SK-N-SH (cell line): ENCODE measurements at regions not wholly inside any gene's neighbourhood (a gene's known extent, or its start where the extent isn't known, plus 50 kb on each side); places are given as distances from the start of the nearest gene placed in this dataset.
"Not testable (repeated sequence)": the region's sequence is repeated elsewhere in the genome, so short reads cannot be mapped to it uniquely, and the experiment has no call there.

Source experiments
- CTCF ChIA-PET: fragments of 300-600, 350-600 bp; formaldehyde crosslinking; extraction: SDS; loops from one replicate; lab custom pipeline; 2021; lab: Yijun Ruan, JAX
- POLR2A ChIA-PET: fragments of 350-600 bp; sonication (Branson Sonifier 250); formaldehyde crosslinking; extraction: SDS; loops from one replicate; lab custom pipeline; 2020; ENCODE audit warnings: antibody characterized with exemption, inconsistent platforms; lab: Yijun Ruan, JAX
- DNase-seq: peaks from one replicate; pipeline ENCODE4 v3.0.0; 2012
- H2AFZ ChIP-seq: fragments of 200-600 bp; sonication (generic); 2 replicates; pipeline ENCODE4 v1.8.1; 2016; ENCODE audit warnings: antibody characterized with exemption, mild to moderate bottlenecking, low read depth
- H3F3A ChIP-seq: fragments of 200-600 bp; sonication (generic); replicated peaks from 2 replicates; pipeline ENCODE3; 2016; ENCODE audit warnings: antibody characterized with exemption, mild to moderate bottlenecking; ENCODE audit not compliant: insufficient read depth
- H3K27ac ChIP-seq, 2 experiments: fragments of 200-500 bp in 1 of 2; fragments of 200-600 bp in 1 of 2; sonication (Bioruptor generic) in 1 of 2; sonication (generic), shearing (Covaris generic) in 1 of 2; 2 replicates each; pipeline versions ENCODE4 v1.5.1 to v1.6.1; 2014 to 2016; ENCODE audit warnings: low read depth in 2 of 2, inconsistent platforms in 1 of 2, low read length in 1 of 2, mild to moderate bottlenecking in 1 of 2, mixed read lengths in 1 of 2
- H3K27me3 ChIP-seq: fragments of 200-600 bp; sonication (generic), shearing (Covaris generic); 2 replicates; pipeline ENCODE4 v1.6.1; 2016; ENCODE audit warnings: mixed run types; ENCODE audit not compliant: insufficient read depth
- H3K36me3 ChIP-seq, 2 experiments: fragments of 200-500 bp in 1 of 2; fragments of 200-600 bp in 1 of 2; sonication (Bioruptor generic) in 1 of 2; sonication (generic) in 1 of 2; replicated peaks in 1 of 2; 2 replicates each; pipeline versions ENCODE3 to v1.5.1; 2014 to 2016; ENCODE audit warnings: low read length in 1 of 2, mild to moderate bottlenecking in 1 of 2; ENCODE audit not compliant: insufficient read depth in 2 of 2, control insufficient read depth in 1 of 2
- H3K4me1 ChIP-seq, 2 experiments: fragments of 200-500 bp in 1 of 2; fragments of 200-600 bp in 1 of 2; sonication (Bioruptor generic) in 1 of 2; sonication (generic), shearing (Covaris generic) in 1 of 2; 2 replicates each; pipeline versions ENCODE4 v1.5.1 to v1.6.1; 2014 to 2016; ENCODE audit warnings: low read depth in 1 of 2, low read length in 1 of 2, mixed run types in 1 of 2; ENCODE audit not compliant: insufficient read depth in 2 of 2, control insufficient read depth in 1 of 2
- H3K4me2 ChIP-seq: fragments of 200-600 bp; sonication (generic), shearing (Covaris generic); 2 replicates; pipeline ENCODE4 v1.6.1; 2017; ENCODE audit warnings: mixed run types
- H3K4me3 ChIP-seq, 2 experiments: fragments of 200-500 bp in 1 of 2; fragments of 200-600 bp in 1 of 2; sonication (Bioruptor generic) in 1 of 2; sonication (generic), shearing (Covaris generic) in 1 of 2; 2 replicates each; pipeline versions ENCODE4 v1.5.1 to v1.8.1; 2014 to 2016; ENCODE audit warnings: low read depth in 2 of 2, inconsistent platforms in 1 of 2, low read length in 1 of 2, mild to moderate bottlenecking in 1 of 2, mixed read lengths in 1 of 2, moderate library complexity in 1 of 2
- H3K79me2 ChIP-seq: fragments of 200-600 bp; sonication (generic); 2 replicates; pipeline ENCODE4 v1.8.1; 2017; ENCODE audit warnings: mild to moderate bottlenecking; ENCODE audit not compliant: insufficient read depth
- H3K9ac ChIP-seq: fragments of 200-600 bp; sonication (generic); 2 replicates; pipeline ENCODE4 v1.6.1; 2017; ENCODE audit warnings: mixed run types
- H3K9me2 ChIP-seq: fragments of 200-600 bp; sonication (generic); 2 replicates; pipeline ENCODE4 v1.6.1; 2017; ENCODE audit warnings: mixed run types
- H3K9me3 ChIP-seq: fragments of 200-600 bp; sonication (generic); 2 replicates; pipeline ENCODE4 v1.6.1; 2017; ENCODE audit warnings: mixed run types, mild to moderate bottlenecking, moderate library complexity
- H4K20me1 ChIP-seq: fragments of 200-600 bp; sonication (generic); 2 replicates; pipeline ENCODE4 v1.6.1; 2017; ENCODE audit warnings: mild to moderate bottlenecking, mixed run types; ENCODE audit not compliant: insufficient read depth
- ELF1 ChIP-seq: IDR thresholded peaks from 2 replicates; pipeline ENCODE4 v1.4.0; 2012
- FOSL2 ChIP-seq: IDR thresholded peaks from 2 replicates; pipeline ENCODE4 v1.4.0; 2012; ENCODE audit warnings: low read depth, mild to moderate bottlenecking, moderate library complexity, borderline replicate concordance
- FOXJ3 ChIP-seq: sonication (generic); formaldehyde crosslinking; IDR thresholded peaks from 2 replicates; pipeline ENCODE4 v1.5.1; 2020; ENCODE audit warnings: mild to moderate bottlenecking, missing genetic modification reagents
- FOXM1 ChIP-seq: IDR thresholded peaks from 2 replicates; pipeline ENCODE4 v1.4.0; 2012; ENCODE audit warnings: low read depth, mild to moderate bottlenecking
- JUND ChIP-seq: IDR thresholded peaks from 2 replicates; pipeline ENCODE4 v1.4.0; 2012
- MEF2A ChIP-seq: IDR thresholded peaks from 2 replicates; pipeline ENCODE4 v1.4.0; 2012; ENCODE audit warnings: low read depth, borderline replicate concordance
- MXI1 ChIP-seq: IDR thresholded peaks from 2 replicates; pipeline ENCODE4 v1.6.1; 2012; ENCODE audit warnings: mild to moderate bottlenecking, low read depth, low read length, improper control_type of control experiment
- RAD21 ChIP-seq: IDR thresholded peaks from 2 replicates; pipeline ENCODE4 v1.6.1; 2012; ENCODE audit warnings: mild to moderate bottlenecking, low read length
- RFX5 ChIP-seq: IDR thresholded peaks from 2 replicates; pipeline ENCODE4 v1.6.1; 2012; ENCODE audit warnings: mild to moderate bottlenecking, improper control_type of control experiment, low read length
- RXRA ChIP-seq: IDR thresholded peaks from 2 replicates; pipeline ENCODE4 v1.4.0; 2012; ENCODE audit warnings: low read depth, mild to moderate bottlenecking, borderline replicate concordance
- TCF12 ChIP-seq: IDR thresholded peaks from 2 replicates; pipeline ENCODE4 v1.4.0; 2012
- TEAD4 ChIP-seq: IDR thresholded peaks from 2 replicates; pipeline ENCODE4 v1.4.0; 2012; ENCODE audit warnings: mild to moderate bottlenecking, borderline replicate concordance; ENCODE audit not compliant: insufficient read depth
- YY1 ChIP-seq: IDR thresholded peaks from 2 replicates; pipeline ENCODE4 v1.4.0; 2012; ENCODE audit warnings: low read depth, mild to moderate bottlenecking
- WGBS: methylation state at CpG from one replicate; pipeline ENCODE4 v1.1.6; 2017; ENCODE audit warnings: low lambda C conversion rate; 5-methylcytosine and 5-hydroxymethylcytosine counted together
- TF ChIP-seq, protein P1 (sequence below): IDR thresholded peaks from 2 replicates; pipeline ENCODE4 v1.4.0; 2012; ENCODE audit warnings: low read depth
- TF ChIP-seq, protein P2 (sequence below): fragments of 150-350 bp; IDR thresholded peaks from 2 replicates; pipeline ENCODE4 v1.6.1; 2017; ENCODE audit warnings: antibody characterized with exemption, low read length, low read depth, borderline replicate concordance
- TF ChIP-seq, protein P3 (sequence below): IDR thresholded peaks from 2 replicates; pipeline ENCODE4 v1.6.1; 2012; ENCODE audit warnings: mild to moderate bottlenecking, low read depth, low read length, moderate library complexity

DNA sequence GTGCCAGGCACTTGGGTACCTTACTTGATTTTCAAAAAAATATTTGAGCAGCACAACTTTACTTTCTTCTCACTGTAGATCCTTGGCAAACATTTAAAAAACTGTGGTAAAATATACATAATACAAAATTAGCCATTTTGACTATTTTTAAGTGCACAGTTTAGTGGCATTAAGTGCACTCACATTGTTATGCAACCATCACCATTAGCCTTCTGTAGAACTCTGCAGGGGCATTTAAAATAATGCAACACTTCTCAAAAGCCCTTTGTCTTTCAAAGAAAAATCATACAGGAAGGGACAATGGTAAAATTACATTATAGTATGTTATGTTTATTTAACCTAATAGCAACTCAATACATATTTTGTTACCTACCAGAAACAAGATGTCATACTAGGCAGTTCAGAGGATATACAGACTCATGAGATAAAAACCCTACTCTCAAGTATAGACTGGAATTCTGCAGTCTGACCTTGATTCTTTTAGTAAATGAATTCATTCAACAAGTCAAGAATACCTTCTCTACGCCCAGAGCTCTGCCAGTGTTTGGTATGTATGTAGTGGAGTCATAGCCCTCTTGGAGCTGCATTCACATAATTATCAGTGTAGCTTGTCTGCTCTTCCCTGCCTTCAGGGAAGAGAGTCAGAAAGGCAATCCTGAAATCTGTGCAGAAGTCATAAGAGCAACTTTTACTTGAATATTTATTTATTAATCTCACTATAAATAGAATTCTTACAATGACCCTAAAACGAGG, 74.0 kb upstream of the ARRDC3 start:
- CTCF ChIA-PET = no interaction called here
- no peaks in the 10 kb centered on the region for H4K20me1 ChIP-seq
- no peak overlapping the region for H3K4me3 ChIP-seq
- no peak overlapping the region for H3K9ac ChIP-seq
- H3K4me1 ChIP-seq = no peaks in the 10 kb centered on the region
- no peak overlapping the region for H3K4me2 ChIP-seq
- WGBS = 60% methylated on average over 2 of the region's 2 CpGs
- H3K79me2 ChIP-seq = no peaks in the 10 kb centered on the region
- no peak overlapping the region for H2AFZ ChIP-seq
- POLR2A ChIA-PET = no interaction called here
- no peaks in the 10 kb centered on the region for H3K36me3 ChIP-seq
- no peaks in the 10 kb centered on the region for H3K9me3 ChIP-seq
- H3F3A ChIP-seq = no peaks in the 10 kb centered on the region
- DNase-seq = no peak
- H3K9me2 ChIP-seq = no peaks in the 10 kb centered on the region
- TF ChIP-seq FOSL2 = no peak
- no peak for TF ChIP-seq FOXJ3
- no peak for TF ChIP-seq MXI1
- no peak for TF ChIP-seq RAD21
- no peak for TF ChIP-seq JUND
- no peak for TF ChIP-seq YY1
- TF ChIP-seq FOXM1 = no peak
- no peak for TF ChIP-seq ELF1
- TF ChIP-seq, protein P1, sequence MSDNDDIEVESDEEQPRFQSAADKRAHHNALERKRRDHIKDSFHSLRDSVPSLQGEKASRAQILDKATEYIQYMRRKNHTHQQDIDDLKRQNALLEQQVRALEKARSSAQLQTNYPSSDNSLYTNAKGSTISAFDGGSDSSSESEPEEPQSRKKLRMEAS = no peak
- TF ChIP-seq, protein P2, sequence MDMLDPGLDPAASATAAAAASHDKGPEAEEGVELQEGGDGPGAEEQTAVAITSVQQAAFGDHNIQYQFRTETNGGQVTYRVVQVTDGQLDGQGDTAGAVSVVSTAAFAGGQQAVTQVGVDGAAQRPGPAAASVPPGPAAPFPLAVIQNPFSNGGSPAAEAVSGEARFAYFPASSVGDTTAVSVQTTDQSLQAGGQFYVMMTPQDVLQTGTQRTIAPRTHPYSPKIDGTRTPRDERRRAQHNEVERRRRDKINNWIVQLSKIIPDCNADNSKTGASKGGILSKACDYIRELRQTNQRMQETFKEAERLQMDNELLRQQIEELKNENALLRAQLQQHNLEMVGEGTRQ = no peak
- TF ChIP-seq RFX5 = no peak
- no peak for TF ChIP-seq RXRA
- TF ChIP-seq TEAD4 = no peak
- TF ChIP-seq, all 33 proteins: peak for 0
- no peak overlapping the region for H3K27ac ChIP-seq
- H3K27me3 ChIP-seq = no peaks in the 10 kb centered on the region

DNA sequence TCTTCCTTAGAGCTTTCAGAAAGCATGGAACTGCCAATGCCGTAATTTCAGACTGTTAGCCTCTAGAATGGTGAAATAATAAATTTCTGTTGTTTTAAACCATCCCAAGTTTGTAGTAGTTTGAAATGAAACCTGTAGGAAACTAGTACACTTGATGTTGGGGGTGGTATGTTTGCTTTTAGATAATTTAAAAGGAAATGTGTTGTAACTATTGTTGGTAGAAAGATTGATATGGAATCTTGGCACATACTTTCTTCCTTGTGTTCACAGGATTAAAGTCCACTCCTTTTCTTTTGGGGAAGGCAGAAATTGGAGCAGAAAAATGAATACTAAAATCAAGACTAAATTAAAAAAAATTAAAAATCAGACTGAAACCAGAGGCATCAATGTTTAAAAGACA, 66.0 kb upstream of the ARRDC3 start:
- Histone ChIP-seq H3K9me2 (no peaks in the 10 kb centered on the region), H3K27ac (no peak overlapping the region), H3K9me3 (no peaks in the 10 kb centered on the region), H3K79me2 (no peaks in the 10 kb centered on the region), H3K4me1 (no peaks in the 10 kb centered on the region), H3K36me3 (no peaks in the 10 kb centered on the region), H2AFZ (no peak overlapping the region), H3K27me3 (no peaks in the 10 kb centered on the region), H3K4me3 (no peak overlapping the region), H3K4me2 (no peak overlapping the region), H4K20me1 (no peaks in the 10 kb centered on the region), H3F3A (no peaks in the 10 kb centered on the region), H3K9ac (no peak overlapping the region)
- CTCF ChIA-PET = no interaction called here
- DNase-seq = no peak
- POLR2A ChIA-PET = no interaction called here
- TF ChIP-seq TCF12 (no peak), FOXJ3 (no peak), TEAD4 (no peak), YY1 (no peak), MEF2A (no peak)
- TF ChIP-seq, protein P3, sequence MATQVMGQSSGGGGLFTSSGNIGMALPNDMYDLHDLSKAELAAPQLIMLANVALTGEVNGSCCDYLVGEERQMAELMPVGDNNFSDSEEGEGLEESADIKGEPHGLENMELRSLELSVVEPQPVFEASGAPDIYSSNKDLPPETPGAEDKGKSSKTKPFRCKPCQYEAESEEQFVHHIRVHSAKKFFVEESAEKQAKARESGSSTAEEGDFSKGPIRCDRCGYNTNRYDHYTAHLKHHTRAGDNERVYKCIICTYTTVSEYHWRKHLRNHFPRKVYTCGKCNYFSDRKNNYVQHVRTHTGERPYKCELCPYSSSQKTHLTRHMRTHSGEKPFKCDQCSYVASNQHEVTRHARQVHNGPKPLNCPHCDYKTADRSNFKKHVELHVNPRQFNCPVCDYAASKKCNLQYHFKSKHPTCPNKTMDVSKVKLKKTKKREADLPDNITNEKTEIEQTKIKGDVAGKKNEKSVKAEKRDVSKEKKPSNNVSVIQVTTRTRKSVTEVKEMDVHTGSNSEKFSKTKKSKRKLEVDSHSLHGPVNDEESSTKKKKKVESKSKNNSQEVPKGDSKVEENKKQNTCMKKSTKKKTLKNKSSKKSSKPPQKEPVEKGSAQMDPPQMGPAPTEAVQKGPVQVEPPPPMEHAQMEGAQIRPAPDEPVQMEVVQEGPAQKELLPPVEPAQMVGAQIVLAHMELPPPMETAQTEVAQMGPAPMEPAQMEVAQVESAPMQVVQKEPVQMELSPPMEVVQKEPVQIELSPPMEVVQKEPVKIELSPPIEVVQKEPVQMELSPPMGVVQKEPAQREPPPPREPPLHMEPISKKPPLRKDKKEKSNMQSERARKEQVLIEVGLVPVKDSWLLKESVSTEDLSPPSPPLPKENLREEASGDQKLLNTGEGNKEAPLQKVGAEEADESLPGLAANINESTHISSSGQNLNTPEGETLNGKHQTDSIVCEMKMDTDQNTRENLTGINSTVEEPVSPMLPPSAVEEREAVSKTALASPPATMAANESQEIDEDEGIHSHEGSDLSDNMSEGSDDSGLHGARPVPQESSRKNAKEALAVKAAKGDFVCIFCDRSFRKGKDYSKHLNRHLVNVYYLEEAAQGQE = no peak
- 87% methylated on average over 1 of the region's 1 CpG for WGBS

DNA sequence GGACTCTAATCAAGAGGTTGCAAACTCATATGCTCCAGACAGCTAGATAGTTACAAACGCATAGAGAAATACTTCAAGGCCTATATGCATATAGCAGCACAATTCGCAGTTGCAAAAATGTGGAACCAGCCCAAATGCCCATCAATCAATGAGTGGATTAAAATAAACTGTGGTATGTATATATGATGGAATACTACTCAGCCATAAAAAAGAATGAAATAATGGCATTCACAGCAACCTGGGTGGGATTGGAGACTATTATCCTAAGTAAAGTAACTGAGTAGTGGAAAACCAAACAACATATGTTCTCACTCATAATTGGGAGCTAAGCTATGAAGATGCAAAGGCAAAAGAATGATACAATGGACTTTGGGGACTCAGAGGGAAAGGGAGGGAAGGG, 65.0 kb upstream of the ARRDC3 start:
- H2AFZ ChIP-seq, H3K79me2 ChIP-seq, H3K4me2 ChIP-seq, H3K4me3 ChIP-seq, H3K9ac ChIP-seq, POLR2A ChIA-PET, H3K27ac ChIP-seq, CTCF ChIA-PET, DNase-seq, H3K36me3 ChIP-seq, H3K4me1 ChIP-seq, H3K27me3 ChIP-seq, H3K9me3 ChIP-seq, H3F3A ChIP-seq, H3K9me2 ChIP-seq, H4K20me1 ChIP-seq: not testable (repeated sequence)
- 96% methylated on average over 2 of the region's 2 CpGs for WGBS
